ENCODE measurements at regions not wholly inside any gene's neighbourhood (a gene's known extent, or its start where the extent isn't known, plus 50 kb on each side); places are given as distances from the start of the nearest gene placed in this dataset.

GRCh38 chr4:96809563-96809962 is 969.7 kb downstream of the PDHA2 start:
- Histone ChIP-seq H2AFZ (ENCODE audit: low read depth, low read length) (no peak overlapping the region), H3K36me3 (ENCODE audit: insufficient read depth, low read length) (no peaks in the 10 kb centered on the region), H3K9ac (ENCODE audit: low read length) (no peak overlapping the region), H3K27me3 (ENCODE audit: insufficient read depth, low read length) (no peaks in the 10 kb centered on the region), H3K4me2 (ENCODE audit: low read length) (no peak overlapping the region), H3K27ac (ENCODE audit: low read depth, low read length) (no peak overlapping the region), H3K9me3 (ENCODE audit: insufficient read depth, low read depth, low read length) (no peaks in the 10 kb centered on the region), H3K4me3 (ENCODE audit: insufficient read depth, low read depth, low read length) (no peak overlapping the region), H4K20me1 (ENCODE audit: insufficient read depth, low read length) (no peaks in the 10 kb centered on the region), H3K79me2 (ENCODE audit: insufficient read depth, low read length) (no peaks in the 10 kb centered on the region), H3K4me1 (ENCODE audit: insufficient read depth, low read length) (no peaks in the 10 kb centered on the region)
- DNase-seq (ENCODE audit: low read depth) = no peak
- no peak for FAIRE-seq
- Mint-ChIP-seq H3K4me1 (ENCODE audit: low read depth, unreplicated experiment) (no peaks in the 10 kb centered on the region), H3K27ac (ENCODE audit: unreplicated experiment) (no peak overlapping the region), H3K36me3 (ENCODE audit: low read depth, unreplicated experiment) (no peaks in the 10 kb centered on the region), H3K4me3 (ENCODE audit: unreplicated experiment) (no peak overlapping the region), H3K9me3 (ENCODE audit: unreplicated experiment) (peaks cover 3% of the 10 kb centered on the region), H3K27me3 (ENCODE audit: low read depth, unreplicated experiment) (no peaks in the 10 kb centered on the region)
- TF ChIP-seq CTCF (IDR thresholded peaks at IDR 0.05; ENCODE audit: insufficient read depth, low read depth, low read length) (no peak), EZH2 (IDR thresholded peaks at IDR 0.05; ENCODE audit: insufficient read depth, low read length) (no peak)

- no peak for TF ChIP-seq EZH2 (IDR thresholded peaks at IDR 0.05; ENCODE audit: insufficient read depth, low read length)
- no peak for TF ChIP-seq CTCF (IDR thresholded peaks at IDR 0.05; ENCODE audit: insufficient read depth, low read depth, low read length)
- no peak overlapping the region for H3K27ac ChIP-seq (ENCODE audit: low read depth, low read length)
- H3K4me3 ChIP-seq (ENCODE audit: insufficient read depth, low read depth, low read length) = no peak overlapping the region
- no peaks in the 10 kb centered on the region for H3K9me3 ChIP-seq (ENCODE audit: insufficient read depth, low read depth, low read length)
- FAIRE-seq = no peak
- no peaks in the 10 kb centered on the region for H3K27me3 Mint-ChIP-seq (ENCODE audit: low read depth, unreplicated experiment)
- no peaks in the 10 kb centered on the region for H3K9me3 Mint-ChIP-seq (ENCODE audit: unreplicated experiment)
- no peak overlapping the region for H3K27ac Mint-ChIP-seq (ENCODE audit: unreplicated experiment)
- peak; percentile 26 for DNase-seq (ENCODE audit: low read depth)
- H3K79me2 ChIP-seq (ENCODE audit: insufficient read depth, low read length) = no peaks in the 10 kb centered on the region
- no peaks in the 10 kb centered on the region for H3K27me3 ChIP-seq (ENCODE audit: insufficient read depth, low read length)
- H3K4me2 ChIP-seq (ENCODE audit: low read length) = no peak overlapping the region
- H3K4me1 ChIP-seq (ENCODE audit: insufficient read depth, low read length) = no peaks in the 10 kb centered on the region
- H3K36me3 Mint-ChIP-seq (ENCODE audit: low read depth, unreplicated experiment) = no peaks in the 10 kb centered on the region
- H3K36me3 ChIP-seq (ENCODE audit: insufficient read depth, low read length) = no peaks in the 10 kb centered on the region
- H3K4me3 Mint-ChIP-seq (ENCODE audit: unreplicated experiment) = no peak overlapping the region
- no peak overlapping the region for H3K9ac ChIP-seq (ENCODE audit: low read length)
- H3K4me1 Mint-ChIP-seq (ENCODE audit: low read depth, unreplicated experiment) = no peaks in the 10 kb centered on the region
- peak overlapping the region; percentile 9 for H2AFZ ChIP-seq (ENCODE audit: low read depth, low read length)
- H4K20me1 ChIP-seq (ENCODE audit: insufficient read depth, low read length) = no peaks in the 10 kb centered on the region
Measured at GRCh38 chr4:96827086-96827485, 987.2 kb downstream of the PDHA2 start.

DNA sequence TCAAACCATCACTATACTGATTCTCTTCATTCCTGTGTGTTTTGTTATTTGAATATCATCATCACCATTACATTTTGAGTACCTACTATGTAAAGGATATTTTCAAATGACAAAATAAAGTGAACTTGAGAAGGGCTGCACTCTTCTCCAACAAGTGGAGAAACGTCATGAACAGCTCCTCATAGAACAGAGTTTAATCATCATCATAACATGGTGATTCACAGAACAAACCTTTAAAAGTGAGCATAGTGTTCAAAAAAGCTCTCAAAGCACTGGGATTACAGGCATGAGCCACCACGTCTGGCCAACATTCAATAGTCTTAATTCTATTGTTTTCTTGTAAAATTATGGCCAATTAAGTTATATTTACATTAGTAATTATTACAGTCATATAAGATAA is 993.9 kb downstream of the PDHA2 start:
- Histone ChIP-seq H3K4me2 (ENCODE audit: low read length) (no peak overlapping the region), H3K9ac (ENCODE audit: low read length) (no peak overlapping the region), H2AFZ (ENCODE audit: low read depth, low read length) (no peak overlapping the region), H3K4me3 (ENCODE audit: insufficient read depth, low read depth, low read length) (no peak overlapping the region), H3K36me3 (ENCODE audit: insufficient read depth, low read length) (no peaks in the 10 kb centered on the region), H3K79me2 (ENCODE audit: insufficient read depth, low read length) (no peaks in the 10 kb centered on the region), H3K27ac (ENCODE audit: low read depth, low read length) (no peak overlapping the region), H4K20me1 (ENCODE audit: insufficient read depth, low read length) (no peaks in the 10 kb centered on the region), H3K4me1 (ENCODE audit: insufficient read depth, low read length) (no peaks in the 10 kb centered on the region), H3K9me3 (ENCODE audit: insufficient read depth, low read depth, low read length) (no peaks in the 10 kb centered on the region), H3K27me3 (ENCODE audit: insufficient read depth, low read length) (no peaks in the 10 kb centered on the region)
- H3K27me3 Mint-ChIP-seq (ENCODE audit: low read depth, unreplicated experiment) = no peaks in the 10 kb centered on the region
- H3K4me1 Mint-ChIP-seq (ENCODE audit: low read depth, unreplicated experiment) = peaks cover 8% of the 10 kb centered on the region
- peak; percentile 52 for DNase-seq (ENCODE audit: low read depth)
- FAIRE-seq = no peak
- no peak overlapping the region for H3K4me3 Mint-ChIP-seq (ENCODE audit: unreplicated experiment)
- no peak overlapping the region for H3K27ac Mint-ChIP-seq (ENCODE audit: unreplicated experiment)
- TF ChIP-seq EZH2 (IDR thresholded peaks at IDR 0.05; ENCODE audit: insufficient read depth, low read length) (no peak), CTCF (IDR thresholded peaks at IDR 0.05; ENCODE audit: insufficient read depth, low read depth, low read length) (no peak)
- H3K36me3 Mint-ChIP-seq (ENCODE audit: low read depth, unreplicated experiment) = no peaks in the 10 kb centered on the region
- no peaks in the 10 kb centered on the region for H3K9me3 Mint-ChIP-seq (ENCODE audit: unreplicated experiment)
